ENCODE measurements at regions not wholly inside any gene's neighbourhood (a gene's known extent, or its start where the extent isn't known, plus 50 kb on each side); places are given as distances from the start of the nearest gene placed in this dataset.

DNA sequence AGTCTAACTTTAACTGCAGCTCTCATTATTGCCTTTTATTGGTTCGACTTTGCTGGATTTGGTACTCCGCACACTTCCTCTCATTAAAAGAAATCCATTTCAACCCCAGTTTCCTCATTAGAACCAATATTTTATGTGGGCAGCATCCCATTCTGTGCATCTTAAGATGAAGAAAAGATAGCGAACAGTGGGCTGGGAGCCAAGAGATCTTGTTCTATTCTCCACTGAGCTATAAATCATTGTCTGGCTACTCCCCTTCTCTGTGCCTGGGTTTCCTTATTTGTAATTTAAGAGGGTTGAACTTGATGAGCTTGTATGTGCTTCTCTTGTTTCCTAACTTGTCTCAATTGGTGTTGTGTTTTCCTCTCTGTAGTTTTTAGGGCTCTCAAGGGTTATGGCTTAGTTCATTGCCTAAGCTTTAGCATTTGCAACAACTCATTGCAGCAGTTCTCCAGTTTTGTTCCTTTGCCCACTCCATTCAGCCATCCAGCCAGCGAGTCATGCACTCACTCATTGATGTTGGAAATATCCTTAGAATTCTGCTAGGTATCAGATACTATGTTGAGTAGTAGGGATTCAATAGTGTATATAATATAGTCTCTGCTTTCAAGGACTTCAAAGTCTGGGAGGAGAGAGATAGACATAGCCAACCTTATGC, 273.3 kb upstream of the TNC start:
- H3K4me3 ChIP-seq, result no peak overlapping the region
- no peaks in the 10 kb centered on the region for H3K36me3 ChIP-seq
- H3K27me3 ChIP-seq (replicated peaks; ENCODE audit: insufficient read depth), result no peaks in the 10 kb centered on the region
- no peaks in the 10 kb centered on the region for H3K9me3 ChIP-seq
- DNase-seq (ENCODE audit: low spot score), result no peak
- intact Hi-C loops (cut with DNase I), result no loop called here
- no peak overlapping the region for H3K27ac ChIP-seq
- no peak for TF ChIP-seq CTCF (IDR thresholded peaks at IDR 0.05)
- TF ChIP-seq POLR2AphosphoS5 (IDR thresholded peaks at IDR 0.05), result no peak
- no peak for TF ChIP-seq POLR2A (IDR thresholded peaks at IDR 0.05)
- WGBS, result 37% methylated on average over 4 of the region's 4 CpGs
- no peaks in the 10 kb centered on the region for H3K4me1 ChIP-seq (replicated peaks)

GRCh38 chr9:115393976-115394775, 276.2 kb upstream of the TNC start:
- no peak for DNase-seq (ENCODE audit: low spot score)
- no peaks in the 10 kb centered on the region for H3K4me1 ChIP-seq (replicated peaks)
- H3K27ac ChIP-seq, result no peak overlapping the region
- H3K9me3 ChIP-seq, result no peaks in the 10 kb centered on the region
- H3K27me3 ChIP-seq (replicated peaks; ENCODE audit: insufficient read depth), result no peaks in the 10 kb centered on the region
- WGBS, result 83% methylated on average over 7 of the region's 7 CpGs
- H3K36me3 ChIP-seq, result no peaks in the 10 kb centered on the region
- no peak overlapping the region for H3K4me3 ChIP-seq
- TF ChIP-seq POLR2AphosphoS5 (IDR thresholded peaks at IDR 0.05) (no peak), POLR2A (IDR thresholded peaks at IDR 0.05) (no peak), CTCF (IDR thresholded peaks at IDR 0.05) (no peak)
- intact Hi-C loops (cut with DNase I), result no loop called here

DNA sequence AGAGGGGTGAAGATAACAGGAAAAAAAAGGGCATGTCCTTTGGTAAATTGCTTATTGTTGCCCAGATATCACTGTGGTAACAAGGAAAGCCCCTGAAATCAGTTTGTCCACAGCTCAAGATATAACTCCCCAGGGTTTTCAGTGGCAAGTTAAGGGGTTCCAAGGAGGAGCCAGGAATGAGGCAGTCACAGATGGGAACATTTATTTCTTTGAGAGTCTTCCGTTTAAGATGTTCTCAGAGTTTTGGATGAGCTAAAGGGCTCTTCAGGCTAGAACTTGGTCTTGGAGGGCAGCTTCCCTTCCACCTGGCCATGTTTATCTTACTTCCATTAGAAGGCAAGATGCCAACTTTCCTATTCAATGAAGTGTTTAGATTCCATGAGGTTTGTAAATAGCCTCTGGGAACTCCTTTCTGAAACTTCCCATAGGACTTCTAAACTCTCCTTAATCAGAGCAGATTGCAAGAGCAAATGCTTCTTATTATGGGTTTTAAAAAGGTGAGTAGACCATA, 277.6 kb upstream of the TNC start:
- Histone ChIP-seq H3K36me3 (no peaks in the 10 kb centered on the region), H3K27ac (no peak overlapping the region), H3K9me3 (no peaks in the 10 kb centered on the region), H3K4me1 (replicated peaks) (no peaks in the 10 kb centered on the region), H3K27me3 (replicated peaks; ENCODE audit: insufficient read depth) (no peaks in the 10 kb centered on the region), H3K4me3 (no peak overlapping the region)
- no peak for DNase-seq (ENCODE audit: low spot score)
- 28% methylated on average over 1 of the region's 1 CpG for WGBS
- TF ChIP-seq POLR2A (IDR thresholded peaks at IDR 0.05), result no peak
- no peak for TF ChIP-seq POLR2AphosphoS5 (IDR thresholded peaks at IDR 0.05)
- intact Hi-C loops (cut with DNase I), result no loop called here

GRCh38 chr9:115396071-115396529, 278.1 kb upstream of the TNC start:
- H3K36me3 ChIP-seq, result no peaks in the 10 kb centered on the region
- TF ChIP-seq POLR2AphosphoS5 (IDR thresholded peaks at IDR 0.05) (no peak), POLR2A (IDR thresholded peaks at IDR 0.05) (no peak), CTCF (IDR thresholded peaks at IDR 0.05) (no peak)
- intact Hi-C loops (cut with DNase I), result no loop called here
- no peak for DNase-seq (ENCODE audit: low spot score)
- no peaks in the 10 kb centered on the region for H3K27me3 ChIP-seq (replicated peaks; ENCODE audit: insufficient read depth)
- no peak overlapping the region for H3K27ac ChIP-seq
- no peaks in the 10 kb centered on the region for H3K9me3 ChIP-seq
- H3K4me3 ChIP-seq, result no peak overlapping the region
- H3K4me1 ChIP-seq (replicated peaks), result no peaks in the 10 kb centered on the region

- Histone ChIP-seq H3K4me1 (replicated peaks) (no peaks in the 10 kb centered on the region), H3K27me3 (replicated peaks; ENCODE audit: insufficient read depth) (no peaks in the 10 kb centered on the region), H3K36me3 (no peaks in the 10 kb centered on the region), H3K4me3 (no peak overlapping the region), H3K27ac (no peak overlapping the region), H3K9me3 (no peaks in the 10 kb centered on the region)
- intact Hi-C loops (cut with DNase I), result no loop called here
- DNase-seq (ENCODE audit: low spot score), result no peak
- 88% methylated on average over 4 of the region's 4 CpGs for WGBS
- TF ChIP-seq POLR2AphosphoS5 (IDR thresholded peaks at IDR 0.05) (no peak), POLR2A (IDR thresholded peaks at IDR 0.05) (no peak), CTCF (IDR thresholded peaks at IDR 0.05) (no peak)
Measured at GRCh38 chr9:115397591-115398312, 279.8 kb upstream of the TNC start.

Data from prostate gland (tissue), 2 donors.